ENCODE measurements at regions not wholly inside any gene's neighbourhood (a gene's known extent, or its start where the extent isn't known, plus 50 kb on each side); places are given as distances from the start of the nearest gene placed in this dataset.
"Not testable (repeated sequence)": the region's sequence is repeated elsewhere in the genome, so short reads cannot be mapped to it uniquely, and the experiment has no call there.

DNA sequence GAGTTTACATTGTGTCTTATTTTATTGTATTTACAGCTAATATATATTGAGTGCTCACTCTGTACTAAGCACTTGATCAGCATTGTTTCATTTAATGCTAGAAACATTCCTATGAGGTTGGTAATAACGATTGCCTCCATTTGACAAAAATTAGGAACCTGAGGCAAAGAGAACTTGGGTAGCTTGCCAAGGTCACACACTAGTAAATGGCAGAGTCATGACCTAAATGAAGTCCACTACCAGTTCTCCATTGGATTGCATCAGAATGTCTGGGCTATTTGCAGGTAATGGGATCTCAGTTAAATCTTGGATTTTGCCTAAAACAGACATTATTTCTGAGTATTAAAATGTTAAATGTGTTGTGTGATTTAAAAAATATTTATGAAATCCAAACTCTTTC lies 65.8 kb upstream of the CRIM1 start:
- TF ChIP-seq, protein P1, sequence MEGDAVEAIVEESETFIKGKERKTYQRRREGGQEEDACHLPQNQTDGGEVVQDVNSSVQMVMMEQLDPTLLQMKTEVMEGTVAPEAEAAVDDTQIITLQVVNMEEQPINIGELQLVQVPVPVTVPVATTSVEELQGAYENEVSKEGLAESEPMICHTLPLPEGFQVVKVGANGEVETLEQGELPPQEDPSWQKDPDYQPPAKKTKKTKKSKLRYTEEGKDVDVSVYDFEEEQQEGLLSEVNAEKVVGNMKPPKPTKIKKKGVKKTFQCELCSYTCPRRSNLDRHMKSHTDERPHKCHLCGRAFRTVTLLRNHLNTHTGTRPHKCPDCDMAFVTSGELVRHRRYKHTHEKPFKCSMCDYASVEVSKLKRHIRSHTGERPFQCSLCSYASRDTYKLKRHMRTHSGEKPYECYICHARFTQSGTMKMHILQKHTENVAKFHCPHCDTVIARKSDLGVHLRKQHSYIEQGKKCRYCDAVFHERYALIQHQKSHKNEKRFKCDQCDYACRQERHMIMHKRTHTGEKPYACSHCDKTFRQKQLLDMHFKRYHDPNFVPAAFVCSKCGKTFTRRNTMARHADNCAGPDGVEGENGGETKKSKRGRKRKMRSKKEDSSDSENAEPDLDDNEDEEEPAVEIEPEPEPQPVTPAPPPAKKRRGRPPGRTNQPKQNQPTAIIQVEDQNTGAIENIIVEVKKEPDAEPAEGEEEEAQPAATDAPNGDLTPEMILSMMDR (IDR thresholded peaks at IDR 0.05; ENCODE audit: unreplicated experiment in 3 of 3): no peak
- Mint-ChIP-seq H3K27me3 (ENCODE audit: low read depth) (no peaks in the 10 kb centered on the region), H3K36me3 (ENCODE audit: low read depth) (no peaks in the 10 kb centered on the region), H3K4me1 (peaks cover 5% of the 10 kb centered on the region), H3K9me3 (peaks cover 3% of the 10 kb centered on the region), H3K4me3 (no peak overlapping the region), H3K27ac (no peak overlapping the region)

DNA sequence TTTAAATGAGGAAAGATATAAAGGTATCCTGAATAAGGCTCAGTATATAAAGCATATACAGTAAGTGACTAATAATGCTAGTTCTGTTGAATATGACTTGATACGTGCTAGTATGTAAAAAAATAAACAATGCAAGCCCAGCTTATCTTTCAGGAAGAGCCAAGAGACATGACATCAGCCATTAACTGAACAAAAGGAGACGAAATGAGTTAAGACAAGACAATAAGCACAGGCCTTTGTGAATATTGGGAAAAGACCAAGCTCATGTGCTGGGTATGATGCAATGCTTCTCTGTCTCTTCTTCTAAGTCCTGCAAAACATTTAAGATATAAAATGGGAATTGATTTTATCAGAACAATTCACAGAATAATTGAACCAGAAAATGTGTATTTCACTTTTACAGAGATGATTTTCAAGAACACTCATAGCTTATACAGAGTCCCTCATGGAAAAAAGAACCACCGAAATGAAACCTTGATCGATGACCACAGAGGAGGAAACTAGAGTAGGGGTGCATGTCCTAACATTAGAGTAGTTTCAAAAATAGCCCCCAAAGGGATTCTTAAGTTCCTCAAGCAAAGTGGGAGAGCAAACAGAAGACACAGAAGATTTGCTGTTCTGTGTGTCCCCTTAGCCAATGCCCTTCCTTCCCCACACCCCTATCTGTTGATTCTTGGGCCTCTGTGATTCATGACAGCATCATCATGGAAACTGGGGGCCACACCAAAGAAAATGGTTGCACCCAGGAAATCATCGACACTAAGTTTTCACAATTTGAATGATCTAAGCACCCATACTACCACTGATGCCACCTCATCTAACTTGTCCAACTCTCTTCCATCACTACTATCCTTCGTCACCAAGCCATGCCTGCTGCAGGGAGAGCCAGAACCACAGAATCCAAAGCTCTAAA lies 68.0 kb upstream of the CRIM1 start:
- Mint-ChIP-seq H3K27ac (no peak overlapping the region), H3K27me3 (ENCODE audit: low read depth) (no peaks in the 10 kb centered on the region)
- TF ChIP-seq, protein P1 (IDR thresholded peaks at IDR 0.05; ENCODE audit: unreplicated experiment in 3 of 3): no peak

DNA sequence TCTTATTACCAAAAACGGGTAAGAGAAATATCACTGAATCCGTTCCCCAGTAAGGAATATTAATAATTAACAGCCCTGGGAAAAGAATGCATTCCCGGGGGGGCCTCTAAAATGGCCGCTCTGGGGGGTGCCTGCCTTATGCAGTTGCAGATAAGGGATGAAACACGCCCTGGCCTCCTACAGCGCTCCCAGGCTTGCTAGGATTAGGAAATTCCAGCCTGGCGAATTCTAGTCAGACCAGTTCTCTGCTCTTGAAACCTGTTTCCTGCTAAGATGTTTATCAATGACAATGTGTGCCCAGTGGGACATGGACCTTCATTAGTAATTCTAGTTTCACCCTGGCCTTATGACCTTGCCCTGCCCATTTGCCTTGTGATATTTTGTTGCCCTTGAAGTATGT lies 76.1 kb upstream of the CRIM1 start:
- H3K4me3 Mint-ChIP-seq; H3K4me1 Mint-ChIP-seq; H3K27me3 Mint-ChIP-seq (ENCODE audit: low read depth); H3K27ac Mint-ChIP-seq; H3K36me3 Mint-ChIP-seq (ENCODE audit: low read depth): not testable (repeated sequence)
- H3K9me3 Mint-ChIP-seq: peaks cover 26% of the 10 kb centered on the region

More for the DNA sequence above, 68.0 kb upstream of the CRIM1 start:
- Mint-ChIP-seq H3K9me3 (peaks cover 9% of the 10 kb centered on the region), H3K4me3 (no peak overlapping the region), H3K4me1 (peaks cover 5% of the 10 kb centered on the region), H3K36me3 (ENCODE audit: low read depth) (no peaks in the 10 kb centered on the region)

DNA sequence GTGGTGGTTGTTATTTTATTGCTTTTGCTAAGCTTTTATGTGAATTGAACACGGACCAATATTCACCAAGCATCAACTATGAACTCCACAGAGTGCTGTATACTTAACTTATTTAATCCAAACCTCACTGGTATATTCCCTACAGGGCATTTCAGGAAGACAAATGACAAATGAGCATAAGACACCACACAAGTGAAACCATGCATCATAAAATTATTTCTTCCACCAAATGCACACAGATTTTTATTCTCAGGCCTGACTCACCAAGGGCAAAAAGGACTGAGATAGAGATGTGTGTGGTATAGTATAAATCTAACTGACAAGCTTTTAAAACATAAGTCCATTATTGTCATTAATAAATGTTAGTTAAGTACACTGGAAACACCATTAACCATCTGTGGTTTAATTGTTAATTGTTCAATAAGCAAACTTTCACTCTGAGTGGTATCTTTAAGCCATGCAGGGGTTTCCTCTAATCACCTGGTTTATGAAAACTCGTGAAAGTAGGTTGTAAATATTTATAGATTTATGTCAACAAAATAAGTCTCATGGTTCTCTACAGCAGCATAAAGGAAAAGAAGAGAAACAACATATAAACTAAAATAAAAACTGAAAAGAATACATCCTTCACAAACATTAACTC lies 77.6 kb upstream of the CRIM1 start:
- TF ChIP-seq, protein P1 (IDR thresholded peaks at IDR 0.05; ENCODE audit: unreplicated experiment in 3 of 3): no peak
- no peaks in the 10 kb centered on the region for H3K4me1 Mint-ChIP-seq
- no peak overlapping the region for H3K4me3 Mint-ChIP-seq
- no peaks in the 10 kb centered on the region for H3K27me3 Mint-ChIP-seq (ENCODE audit: low read depth)
- peaks cover 22% of the 10 kb centered on the region for H3K9me3 Mint-ChIP-seq
- H3K36me3 Mint-ChIP-seq (ENCODE audit: low read depth): no peaks in the 10 kb centered on the region
- no peak overlapping the region for H3K27ac Mint-ChIP-seq

DNA sequence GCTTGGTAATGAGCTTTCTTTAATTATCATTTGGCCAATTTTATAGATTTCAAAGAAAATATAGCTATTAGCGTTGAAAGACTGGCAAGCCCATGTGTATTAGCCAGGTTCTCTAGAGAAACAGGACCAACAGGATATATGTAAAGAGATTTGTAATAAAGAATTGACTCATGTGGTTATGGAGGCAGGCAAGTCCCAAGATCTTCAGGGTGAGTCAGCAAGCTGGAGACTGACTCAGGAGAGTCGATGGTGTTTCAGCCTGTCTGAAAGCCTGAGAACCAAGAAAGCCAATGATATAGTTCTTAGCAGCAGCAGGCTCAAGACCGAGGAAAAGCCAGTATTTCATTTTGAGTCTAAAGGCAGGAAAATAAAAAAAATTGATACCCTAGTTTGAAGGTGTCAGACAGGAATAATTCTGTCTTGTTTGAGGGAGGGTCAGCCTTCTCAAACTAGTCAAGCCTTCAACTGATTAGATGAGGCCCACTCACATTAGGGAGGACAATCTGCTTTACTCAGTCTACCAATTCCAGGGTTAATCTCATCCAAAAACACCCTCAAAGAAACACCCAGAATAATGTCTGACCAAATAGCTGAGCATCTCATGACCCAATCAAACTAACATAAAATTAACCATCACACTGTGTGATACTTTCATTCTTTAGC lies 78.3 kb upstream of the CRIM1 start:
- Mint-ChIP-seq H3K9me3 (peaks cover 22% of the 10 kb centered on the region), H3K36me3 (ENCODE audit: low read depth) (no peaks in the 10 kb centered on the region), H3K4me1 (no peaks in the 10 kb centered on the region), H3K27ac (no peak overlapping the region), H3K4me3 (no peak overlapping the region), H3K27me3 (ENCODE audit: low read depth) (no peaks in the 10 kb centered on the region)
- TF ChIP-seq, protein P1 (IDR thresholded peaks at IDR 0.05; ENCODE audit: unreplicated experiment in 3 of 3): no peak

DNA sequence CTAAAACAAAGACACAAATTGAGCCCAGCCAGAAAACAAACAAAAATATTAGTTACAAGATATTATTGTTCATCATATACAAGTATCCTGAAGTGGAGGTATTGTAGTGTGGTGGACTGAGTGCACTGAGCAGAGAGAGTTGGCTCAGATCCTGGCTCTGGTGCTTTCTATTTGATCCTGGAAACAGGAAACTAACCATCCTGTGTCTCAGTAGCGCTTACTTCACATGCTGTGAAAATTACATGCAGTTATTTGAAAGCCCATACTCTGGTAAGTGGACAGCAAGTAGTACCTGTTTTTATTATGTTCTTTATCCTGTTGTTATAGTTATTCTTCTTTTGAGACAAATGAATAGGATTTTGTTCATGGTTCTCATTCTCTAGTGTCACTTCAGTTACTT lies 84.3 kb upstream of the CRIM1 start:
- Mint-ChIP-seq H3K36me3 (ENCODE audit: low read depth) (peaks cover 6% of the 10 kb centered on the region), H3K4me3 (no peak overlapping the region), H3K9me3 (peaks cover 11% of the 10 kb centered on the region), H3K4me1 (no peaks in the 10 kb centered on the region), H3K27ac (no peak overlapping the region), H3K27me3 (ENCODE audit: low read depth) (peaks cover 4% of the 10 kb centered on the region)
- TF ChIP-seq, protein P1 (IDR thresholded peaks at IDR 0.05; ENCODE audit: unreplicated experiment in 3 of 3): no peak

Measured in nephron (organoid).